ENCODE measurements at regions not wholly inside any gene's neighbourhood (a gene's known extent, or its start where the extent isn't known, plus 50 kb on each side); places are given as distances from the start of the nearest gene placed in this dataset.

DNA sequence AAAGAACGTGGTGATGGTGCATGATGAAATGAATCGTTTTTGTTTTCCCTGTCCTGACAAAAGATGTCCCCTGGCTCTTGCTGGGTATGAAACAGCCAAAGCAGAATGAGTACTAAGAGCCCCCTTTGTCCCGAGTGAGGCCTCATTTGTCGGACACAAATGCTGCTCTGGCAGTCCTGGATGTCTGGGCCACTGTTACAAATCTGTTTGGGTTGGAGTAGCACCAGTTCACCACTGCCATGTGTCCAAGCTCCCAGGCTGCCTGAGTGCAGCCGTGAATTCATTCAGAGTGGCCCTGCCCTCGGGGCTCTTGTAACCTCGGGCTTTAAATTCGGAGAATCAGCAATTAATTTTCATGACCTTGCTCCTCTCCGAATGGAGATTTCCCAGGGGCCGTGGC lies 182.4 kb downstream of the NUFIP1 start:
- no peak overlapping the region for H3K9ac ChIP-seq (ENCODE audit: low read length)
- H3K27me3 ChIP-seq (replicated peaks; ENCODE audit: insufficient read depth, low read length), result no peaks in the 10 kb centered on the region
- H3K4me1 ChIP-seq (ENCODE audit: low read length), result no peaks in the 10 kb centered on the region
- H2AFZ ChIP-seq (ENCODE audit: low read length), result no peak overlapping the region
- no peaks in the 10 kb centered on the region for H3K9me2 ChIP-seq (replicated peaks; ENCODE audit: insufficient read depth, low read length)
- H4K20me1 ChIP-seq (ENCODE audit: insufficient read depth, low read length), result no peaks in the 10 kb centered on the region
- TF ChIP-seq, protein P1, sequence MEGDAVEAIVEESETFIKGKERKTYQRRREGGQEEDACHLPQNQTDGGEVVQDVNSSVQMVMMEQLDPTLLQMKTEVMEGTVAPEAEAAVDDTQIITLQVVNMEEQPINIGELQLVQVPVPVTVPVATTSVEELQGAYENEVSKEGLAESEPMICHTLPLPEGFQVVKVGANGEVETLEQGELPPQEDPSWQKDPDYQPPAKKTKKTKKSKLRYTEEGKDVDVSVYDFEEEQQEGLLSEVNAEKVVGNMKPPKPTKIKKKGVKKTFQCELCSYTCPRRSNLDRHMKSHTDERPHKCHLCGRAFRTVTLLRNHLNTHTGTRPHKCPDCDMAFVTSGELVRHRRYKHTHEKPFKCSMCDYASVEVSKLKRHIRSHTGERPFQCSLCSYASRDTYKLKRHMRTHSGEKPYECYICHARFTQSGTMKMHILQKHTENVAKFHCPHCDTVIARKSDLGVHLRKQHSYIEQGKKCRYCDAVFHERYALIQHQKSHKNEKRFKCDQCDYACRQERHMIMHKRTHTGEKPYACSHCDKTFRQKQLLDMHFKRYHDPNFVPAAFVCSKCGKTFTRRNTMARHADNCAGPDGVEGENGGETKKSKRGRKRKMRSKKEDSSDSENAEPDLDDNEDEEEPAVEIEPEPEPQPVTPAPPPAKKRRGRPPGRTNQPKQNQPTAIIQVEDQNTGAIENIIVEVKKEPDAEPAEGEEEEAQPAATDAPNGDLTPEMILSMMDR (IDR thresholded peaks at IDR 0.05; ENCODE audit: low read length), result no peak
- TF ChIP-seq EZH2phosphoT487 (IDR thresholded peaks at IDR 0.05; ENCODE audit: low read length), result no peak
- no peak for TF ChIP-seq EZH2 (optimal IDR thresholded peaks at IDR 0.05; ENCODE audit: low read depth, low read length)
- DNase-seq, result no peak
- H3K79me2 ChIP-seq (ENCODE audit: low read length), result no peaks in the 10 kb centered on the region
- H3F3A ChIP-seq (ENCODE audit: insufficient read depth, low read length), result no peaks in the 10 kb centered on the region
- no peaks in the 10 kb centered on the region for H3K9me3 ChIP-seq (replicated peaks; ENCODE audit: insufficient read depth, low read length)
- no peak overlapping the region for H3K4me3 ChIP-seq (ENCODE audit: low read length)
- H3K36me3 ChIP-seq (replicated peaks; ENCODE audit: insufficient read depth, low read length), result no peaks in the 10 kb centered on the region
- no peak overlapping the region for H3K4me2 ChIP-seq (ENCODE audit: low read depth, low read length)
- H3K27ac ChIP-seq (ENCODE audit: low read length), result no peak overlapping the region

GRCh38 chr13:44805585-44805984 lies 183.7 kb downstream of the NUFIP1 start:
- H3K79me2 ChIP-seq (ENCODE audit: low read length), result no peaks in the 10 kb centered on the region
- no peak overlapping the region for H3K27ac ChIP-seq (ENCODE audit: low read length)
- no peak overlapping the region for H3K9ac ChIP-seq (ENCODE audit: low read length)
- H3K4me1 ChIP-seq (ENCODE audit: low read length), result no peaks in the 10 kb centered on the region
- no peak overlapping the region for H2AFZ ChIP-seq (ENCODE audit: low read length)
- no peaks in the 10 kb centered on the region for H4K20me1 ChIP-seq (ENCODE audit: insufficient read depth, low read length)
- H3K4me3 ChIP-seq (ENCODE audit: low read length), result no peak overlapping the region
- no peak for DNase-seq
- no peaks in the 10 kb centered on the region for H3K9me2 ChIP-seq (replicated peaks; ENCODE audit: insufficient read depth, low read length)
- no peaks in the 10 kb centered on the region for H3K36me3 ChIP-seq (replicated peaks; ENCODE audit: insufficient read depth, low read length)
- no peaks in the 10 kb centered on the region for H3F3A ChIP-seq (ENCODE audit: insufficient read depth, low read length)
- H3K27me3 ChIP-seq (replicated peaks; ENCODE audit: insufficient read depth, low read length), result no peaks in the 10 kb centered on the region
- no peak overlapping the region for H3K4me2 ChIP-seq (ENCODE audit: low read depth, low read length)
- TF ChIP-seq, protein P1 (IDR thresholded peaks at IDR 0.05; ENCODE audit: low read length), result no peak
- TF ChIP-seq EZH2 (optimal IDR thresholded peaks at IDR 0.05; ENCODE audit: low read depth, low read length), result no peak
- H3K9me3 ChIP-seq (replicated peaks; ENCODE audit: insufficient read depth, low read length), result no peaks in the 10 kb centered on the region

DNA sequence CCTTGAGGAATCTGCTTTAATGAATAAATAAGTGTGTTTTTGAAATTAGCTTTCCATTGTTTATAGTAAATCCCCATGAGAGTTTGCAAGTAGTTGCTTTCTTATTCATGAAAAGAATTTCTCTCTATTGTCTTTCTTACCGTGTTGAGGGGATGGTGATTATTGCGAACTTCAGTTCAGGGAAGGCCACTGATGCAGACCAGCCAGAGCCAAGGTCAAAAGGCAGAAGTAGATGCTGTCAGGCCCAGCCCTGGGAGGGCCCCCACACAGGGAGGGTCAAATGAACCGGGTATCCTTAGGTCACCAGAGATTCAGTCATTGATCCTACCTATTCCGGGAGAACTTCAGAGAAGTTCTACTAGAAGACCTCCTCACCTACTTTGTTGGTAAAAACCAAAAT lies 185.9 kb downstream of the NUFIP1 start:
- no peaks in the 10 kb centered on the region for H3K9me3 ChIP-seq (replicated peaks; ENCODE audit: insufficient read depth, low read length)

More for the DNA sequence above, 185.9 kb downstream of the NUFIP1 start:
- Histone ChIP-seq H2AFZ (ENCODE audit: low read length) (no peak overlapping the region), H3K79me2 (ENCODE audit: low read length) (no peaks in the 10 kb centered on the region), H3K4me3 (ENCODE audit: low read length) (no peak overlapping the region), H3K36me3 (replicated peaks; ENCODE audit: insufficient read depth, low read length) (no peaks in the 10 kb centered on the region), H3K9me2 (replicated peaks; ENCODE audit: insufficient read depth, low read length) (no peaks in the 10 kb centered on the region), H3K27ac (ENCODE audit: low read length) (no peak overlapping the region), H3K9ac (ENCODE audit: low read length) (no peak overlapping the region), H3K27me3 (replicated peaks; ENCODE audit: insufficient read depth, low read length) (no peaks in the 10 kb centered on the region), H4K20me1 (ENCODE audit: insufficient read depth, low read length) (no peaks in the 10 kb centered on the region), H3K4me1 (ENCODE audit: low read length) (no peaks in the 10 kb centered on the region), H3F3A (ENCODE audit: insufficient read depth, low read length) (no peaks in the 10 kb centered on the region), H3K4me2 (ENCODE audit: low read depth, low read length) (no peak overlapping the region)
- DNase-seq, result no peak
- TF ChIP-seq EZH2phosphoT487 (IDR thresholded peaks at IDR 0.05; ENCODE audit: low read length) (no peak), EZH2 (optimal IDR thresholded peaks at IDR 0.05; ENCODE audit: low read depth, low read length) (no peak)
- TF ChIP-seq, protein P1 (IDR thresholded peaks at IDR 0.05; ENCODE audit: low read length), result no peak
